Astrocyte (in vitro differentiated cells and primary cell): ENCODE measurements at regions not wholly inside any gene's neighbourhood (a gene's known extent, or its start where the extent isn't known, plus 50 kb on each side); places are given as distances from the start of the nearest gene placed in this dataset.

Source experiments
- CTCF ChIP-seq: IDR thresholded peaks from 2 replicates; pipeline ENCODE4 v1.5.1; 2011; ENCODE audit warnings: low read depth, mild to moderate bottlenecking, inconsistent platforms, low read length, moderate library complexity; ENCODE audit not compliant: insufficient read depth
- EZH2 ChIP-seq: IDR thresholded peaks from 2 replicates; pipeline ENCODE4 v1.6.1; 2012; ENCODE audit warnings: mild to moderate bottlenecking, low read length, inconsistent platforms; ENCODE audit not compliant: insufficient read depth

GRCh38 chr4:129682586-129682985 lies 586.6 kb downstream of the C4orf33 start:
- no peak for TF ChIP-seq CTCF
- TF ChIP-seq EZH2 = no peak
